Mesenchymal stem cell (in vitro differentiated cells and primary cell): ENCODE measurements at regions not wholly inside any gene's neighbourhood (a gene's known extent, or its start where the extent isn't known, plus 50 kb on each side); places are given as distances from the start of the nearest gene placed in this dataset.
A peak's percentile ranks its signal among the peaks of the same experiment; 100 is the strongest.

Source experiments
- DNase-seq: peaks from one replicate; pipeline ENCODE4 v3.0.0-alpha.2; 2013
- H2AFZ ChIP-seq: one replicate; pipeline ENCODE4 v1.6.1; 2013; ENCODE audit warnings: low read depth, mild to moderate bottlenecking, control low read depth, inconsistent platforms, low read length, moderate library complexity
- H2AK5ac ChIP-seq: 2 replicates; pipeline ENCODE4 v1.6.1; 2013; ENCODE audit warnings: low read length, moderate library complexity, mild to moderate bottlenecking, inconsistent platforms; ENCODE audit not compliant: severe bottlenecking
- H2BK120ac ChIP-seq: one replicate; pipeline ENCODE4 v1.6.1; 2013; ENCODE audit warnings: low read depth, mild to moderate bottlenecking, inconsistent platforms, low read length, moderate library complexity
- H2BK12ac ChIP-seq, 2 experiments: one replicate each; pipeline ENCODE4 v1.6.1; 2013; ENCODE audit warnings: inconsistent platforms in 2 of 2, low read length in 2 of 2, mild to moderate bottlenecking in 2 of 2, moderate library complexity in 2 of 2, control low read depth in 1 of 2
- H2BK15ac ChIP-seq: one replicate; pipeline ENCODE4 v1.6.1; 2013; ENCODE audit warnings: mild to moderate bottlenecking, low read depth, inconsistent platforms; ENCODE audit not compliant: poor library complexity, severe bottlenecking
- H2BK5ac ChIP-seq: 2 replicates; pipeline ENCODE4 v1.6.1; 2013; ENCODE audit warnings: low read depth, mild to moderate bottlenecking, low read length, control low read depth, inconsistent platforms; ENCODE audit not compliant: poor library complexity, severe bottlenecking
- H3K14ac ChIP-seq, 2 experiments: one replicate each; pipeline ENCODE4 v1.6.1; 2013; ENCODE audit warnings: inconsistent platforms in 2 of 2, low read length in 2 of 2, control low read depth in 1 of 2, mild to moderate bottlenecking in 1 of 2, moderate library complexity in 1 of 2
- H3K18ac ChIP-seq, 2 experiments: one replicate each; pipeline ENCODE4 v1.6.1; 2013; ENCODE audit warnings: inconsistent platforms in 2 of 2, low read length in 2 of 2, control low read depth in 1 of 2, low read depth in 1 of 2, mild to moderate bottlenecking in 1 of 2
- H3K23ac ChIP-seq, 2 experiments: one replicate each; pipeline ENCODE4 v1.6.1; 2013; ENCODE audit warnings: inconsistent platforms in 2 of 2, low read length in 2 of 2, mild to moderate bottlenecking in 2 of 2, moderate library complexity in 2 of 2, control low read depth in 1 of 2
- H3K27ac ChIP-seq: 2 replicates; pipeline ENCODE4 v1.5.1; 2013; ENCODE audit warnings: mild to moderate bottlenecking, moderate library complexity, low read length, control low read depth, inconsistent platforms; ENCODE audit not compliant: poor library complexity, severe bottlenecking
- H3K27me3 ChIP-seq, 2 experiments: 2 replicates each; pipeline versions ENCODE4 v1.6.1 to v1.7.0; 2013; ENCODE audit warnings: low read length in 2 of 2, mild to moderate bottlenecking in 2 of 2, moderate library complexity in 2 of 2, control low read depth in 1 of 2, inconsistent platforms in 1 of 2; ENCODE audit not compliant: control insufficient read depth in 1 of 2, insufficient read depth in 1 of 2
- H3K36me3 ChIP-seq, 2 experiments: 2 replicates each; pipeline versions ENCODE4 v1.6.1 to v1.7.0; 2013; ENCODE audit warnings: low read length in 2 of 2, control low read depth in 1 of 2, inconsistent platforms in 1 of 2, low read depth in 1 of 2, mild to moderate bottlenecking in 1 of 2; ENCODE audit not compliant: insufficient read depth in 2 of 2, control insufficient read depth in 1 of 2
- H3K4ac ChIP-seq, 2 experiments: one replicate each; pipeline ENCODE4 v1.6.1; 2013; ENCODE audit warnings: inconsistent platforms in 2 of 2, low read length in 2 of 2, mild to moderate bottlenecking in 2 of 2, moderate library complexity in 2 of 2, control low read depth in 1 of 2, low read depth in 1 of 2
- H3K4me1 ChIP-seq: 2 replicates; pipeline ENCODE4 v1.6.1; 2013; ENCODE audit warnings: low read depth, low read length, control low read depth; ENCODE audit not compliant: control insufficient read depth, insufficient read depth
- H3K4me2 ChIP-seq: 2 replicates; pipeline ENCODE4 v1.6.1; 2013; ENCODE audit warnings: low read length, mild to moderate bottlenecking, inconsistent platforms; ENCODE audit not compliant: poor library complexity, severe bottlenecking
- H3K4me3 ChIP-seq, 2 experiments: 2 replicates each; pipeline versions ENCODE4 v1.5.1 to v1.7.0; 2013; ENCODE audit warnings: low read length in 2 of 2, mild to moderate bottlenecking in 2 of 2, control low read depth in 1 of 2, low read depth in 1 of 2; ENCODE audit not compliant: insufficient read depth in 1 of 2
- H3K79me1 ChIP-seq: replicated peaks from 2 replicates; pipeline ENCODE4 v1.6.1; 2013; ENCODE audit warnings: mild to moderate bottlenecking, control low read depth, low read length, inconsistent platforms; ENCODE audit not compliant: poor library complexity, severe bottlenecking
- H3K9ac ChIP-seq: 2 replicates; pipeline ENCODE4 v1.7.0; 2013; ENCODE audit warnings: mild to moderate bottlenecking, low read length, moderate library complexity
- H3K9me3 ChIP-seq: 2 replicates; pipeline ENCODE4 v1.7.0; 2013; ENCODE audit warnings: mild to moderate bottlenecking, low read length; ENCODE audit not compliant: control insufficient read depth
- H4K8ac ChIP-seq: one replicate; pipeline ENCODE4 v1.6.1; 2013; ENCODE audit warnings: inconsistent platforms, mild to moderate bottlenecking, low read length, moderate library complexity
- H4K91ac ChIP-seq: one replicate; pipeline ENCODE4 v1.6.1; 2013; ENCODE audit warnings: mild to moderate bottlenecking, low read length, inconsistent platforms
- WGBS: methylation state at CpG from one replicate; pipeline ENCODE4 v1.1.7; 2013; ENCODE audit warnings: mixed read lengths; 5-methylcytosine and 5-hydroxymethylcytosine counted together

- 89% methylated on average over 3 of the region's 3 CpGs for WGBS
- Histone ChIP-seq H3K4ac (no peak overlapping the region), H3K9me3 (no peaks in the 10 kb centered on the region)
Observed at GRCh38 chr3:124633524-124633923, 96.7 kb upstream of the UMPS start.

DNA sequence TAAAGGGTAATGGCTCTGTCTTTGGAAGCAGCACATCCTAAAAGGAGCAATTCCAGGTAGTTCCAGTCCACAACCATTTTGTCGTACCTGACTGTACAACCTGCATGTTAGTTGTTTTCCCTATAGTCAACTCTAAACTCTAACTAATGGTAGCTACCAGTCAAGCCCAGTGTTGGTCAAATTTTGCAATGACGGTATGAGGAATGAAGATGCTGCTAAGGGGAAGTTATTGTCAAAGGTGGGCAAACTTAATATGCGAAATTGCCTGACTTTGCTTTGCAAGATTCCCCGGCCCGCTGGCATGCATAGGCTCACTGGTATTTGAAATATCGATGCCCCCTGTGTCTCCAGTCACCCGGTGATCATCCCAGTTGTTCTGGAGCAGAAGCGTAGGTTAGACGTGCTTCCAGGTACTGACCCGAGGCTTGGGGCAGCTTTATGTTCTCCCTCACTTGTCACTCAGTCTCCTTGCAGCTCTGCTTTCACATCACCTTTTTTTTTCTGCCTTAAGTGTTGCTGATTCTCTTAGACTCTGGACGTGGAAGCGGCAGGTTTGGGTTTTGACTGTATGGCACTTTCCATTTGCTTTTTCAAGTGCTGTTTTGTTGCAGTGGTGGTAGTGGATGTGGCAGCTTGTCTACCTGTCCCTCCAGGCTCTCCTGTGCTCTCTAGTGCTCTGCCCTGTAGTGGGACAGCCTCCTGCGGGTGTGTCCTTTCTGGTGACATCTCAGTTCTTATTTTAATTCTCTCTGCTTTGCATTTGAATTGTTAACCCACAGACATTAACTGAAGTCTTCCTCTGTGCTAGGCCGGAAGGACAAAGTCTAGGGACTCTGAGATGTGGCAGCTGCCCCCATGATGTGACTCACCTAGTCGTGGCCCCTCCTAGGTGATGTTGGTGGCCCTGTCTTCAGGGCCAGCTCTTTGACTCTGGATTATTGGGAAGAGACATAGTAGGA is 95.8 kb upstream of the UMPS start:
- H2BK120ac ChIP-seq, result no peak overlapping the region
- no peak overlapping the region for H3K4me2 ChIP-seq
- no peak overlapping the region for H2BK12ac ChIP-seq
- H3K79me1 ChIP-seq, result no peaks in the 10 kb centered on the region
- H3K18ac ChIP-seq, result no peak overlapping the region
- no peak overlapping the region for H2BK5ac ChIP-seq
- no peak overlapping the region for H3K23ac ChIP-seq
- WGBS, result 86% methylated on average over 15 of the region's 15 CpGs
- no peak overlapping the region for H3K14ac ChIP-seq
- no peak overlapping the region for H3K4me3 ChIP-seq
- H3K27me3 ChIP-seq, result peaks cover 4 to 22% of the 10 kb centered on the region in 2 experiments
- H3K4ac ChIP-seq, result no peak overlapping the region
- no peaks in the 10 kb centered on the region for H3K4me1 ChIP-seq
- no peak overlapping the region for H3K9ac ChIP-seq
- H4K91ac ChIP-seq, result peak overlapping the region; percentile 54
- no peak overlapping the region for H2AK5ac ChIP-seq
- DNase-seq, result no peak
- H3K9me3 ChIP-seq, result no peaks in the 10 kb centered on the region
- no peaks in the 10 kb centered on the region for H3K36me3 ChIP-seq
- no peak overlapping the region for H3K27ac ChIP-seq
- no peak overlapping the region for H4K8ac ChIP-seq
- no peak overlapping the region for H2BK15ac ChIP-seq
- H2AFZ ChIP-seq, result no peak overlapping the region

More at GRCh38 chr3:124633524-124633923, 96.7 kb upstream of the UMPS start:
- no peak overlapping the region for H2AK5ac ChIP-seq
- H3K4me1 ChIP-seq, result no peaks in the 10 kb centered on the region
- no peak overlapping the region for H3K14ac ChIP-seq
- H3K4me3 ChIP-seq, result no peak overlapping the region
- H2AFZ ChIP-seq, result no peak overlapping the region
- no peak overlapping the region for H3K18ac ChIP-seq
- H2BK15ac ChIP-seq, result no peak overlapping the region
- H2BK5ac ChIP-seq, result no peak overlapping the region
- no peak overlapping the region for H3K4me2 ChIP-seq
- H4K91ac ChIP-seq, result no peak overlapping the region
- no peak overlapping the region for H2BK120ac ChIP-seq
- H3K27ac ChIP-seq, result no peak overlapping the region
- no peak for DNase-seq
- peaks cover 4 to 22% of the 10 kb centered on the region in 2 experiments for H3K27me3 ChIP-seq
- no peak overlapping the region for H4K8ac ChIP-seq
- no peaks in the 10 kb centered on the region for H3K79me1 ChIP-seq
- no peak overlapping the region for H2BK12ac ChIP-seq
- H3K23ac ChIP-seq, result no peak overlapping the region
- no peak overlapping the region for H3K9ac ChIP-seq
- H3K36me3 ChIP-seq, result no peaks in the 10 kb centered on the region

- Histone ChIP-seq H3K23ac (no peak overlapping the region), H2AFZ (no peak overlapping the region), H3K27ac (no peak overlapping the region), H2BK12ac (no peak overlapping the region), H3K9ac (no peak overlapping the region), H3K18ac (no peak overlapping the region), H3K14ac (no peak overlapping the region), H4K91ac (no peak overlapping the region), H3K79me1 (no peaks in the 10 kb centered on the region), H2AK5ac (no peak overlapping the region), H3K4me3 (no peak overlapping the region), H2BK15ac (no peak overlapping the region), H3K4ac (no peak overlapping the region), H3K4me2 (no peak overlapping the region), H2BK5ac (no peak overlapping the region), H4K8ac (no peak overlapping the region), H3K9me3 (no peaks in the 10 kb centered on the region), H3K36me3 (no peaks in the 10 kb centered on the region), H2BK120ac (no peak overlapping the region), H3K27me3 (peaks cover 4 to 22% of the 10 kb centered on the region in 2 experiments), H3K4me1 (no peaks in the 10 kb centered on the region)
- WGBS, result 100% methylated on average over 1 of the region's 1 CpG
- DNase-seq, result no peak
Observed at GRCh38 chr3:124635169-124635539, 95.1 kb upstream of the UMPS start.

- Histone ChIP-seq H3K27me3 (peaks cover 4 to 16% of the 10 kb centered on the region in 2 experiments), H3K9me3 (no peaks in the 10 kb centered on the region), H3K4me1 (no peaks in the 10 kb centered on the region), H4K8ac (no peak overlapping the region), H2BK120ac (no peak overlapping the region), H3K27ac (no peak overlapping the region), H3K18ac (no peak overlapping the region), H2AFZ (no peak overlapping the region), H2BK12ac (no peak overlapping the region), H3K36me3 (no peaks in the 10 kb centered on the region), H3K14ac (no peak overlapping the region), H2BK5ac (no peak overlapping the region), H3K79me1 (no peaks in the 10 kb centered on the region), H2AK5ac (no peak overlapping the region), H3K9ac (no peak overlapping the region), H3K4me2 (no peak overlapping the region), H3K4ac (no peak overlapping the region), H3K4me3 (no peak overlapping the region), H4K91ac (no peak overlapping the region), H2BK15ac (no peak overlapping the region), H3K23ac (no peak overlapping the region)
- 13% methylated on average over 3 of the region's 5 CpGs for WGBS
- DNase-seq, result peak; percentile 1
Observed at GRCh38 chr3:124636101-124636862, 94.0 kb upstream of the UMPS start.
